ENCODE measurements at regions not wholly inside any gene's neighbourhood (a gene's known extent, or its start where the extent isn't known, plus 50 kb on each side); places are given as distances from the start of the nearest gene placed in this dataset.

- DNase-seq = no peak
These were observed 1258.0 kb downstream of the BRD1 start for GRCh38 chr22:48569476-48570233.

GRCh38 chr22:48568736-48569330 is 1258.8 kb downstream of the BRD1 start:
- no peak for DNase-seq

- DNase-seq = no peak
These were observed 1260.3 kb downstream of the BRD1 start for GRCh38 chr22:48567213-48567975.

GRCh38 chr22:48566741-48567140 is 1260.9 kb downstream of the BRD1 start:
- no peak for DNase-seq

GRCh38 chr22:48565901-48566501 is 1261.7 kb downstream of the BRD1 start:
- DNase-seq = no peak

GRCh38 chr22:48564995-48565394 is 1262.7 kb downstream of the BRD1 start:
- DNase-seq = no peak

GRCh38 chr22:48563966-48564330 is 1263.7 kb downstream of the BRD1 start:
- DNase-seq = no peak

GRCh38 chr22:48563118-48563965 is 1264.3 kb downstream of the BRD1 start:
- no peak for DNase-seq

GRCh38 chr22:48561676-48562075 is 1266.0 kb downstream of the BRD1 start:
- no peak for DNase-seq

GRCh38 chr22:48560836-48561235 is 1266.8 kb downstream of the BRD1 start:
- DNase-seq = no peak

- no peak for DNase-seq
These were observed 1267.3 kb downstream of the BRD1 start for GRCh38 chr22:48560389-48560751.

- no peak for DNase-seq
These were observed 1267.9 kb downstream of the BRD1 start for GRCh38 chr22:48559647-48560388.

GRCh38 chr22:48558606-48559402 is 1268.9 kb downstream of the BRD1 start:
- no peak for DNase-seq

- no peak for DNase-seq
These were observed 1269.7 kb downstream of the BRD1 start for GRCh38 chr22:48558016-48558415.

GRCh38 chr22:48557473-48557872 is 1270.2 kb downstream of the BRD1 start:
- no peak for DNase-seq

GRCh38 chr22:48556751-48557150 is 1270.9 kb downstream of the BRD1 start:
- no peak for DNase-seq

GRCh38 chr22:48556222-48556621 is 1271.5 kb downstream of the BRD1 start:
- DNase-seq = no peak

- DNase-seq = no peak
These were observed 1272.1 kb downstream of the BRD1 start for GRCh38 chr22:48555606-48556005.

- no peak for DNase-seq
These were observed 1272.6 kb downstream of the BRD1 start for GRCh38 chr22:48554893-48555572.

- no peak for DNase-seq
These were observed 1273.9 kb downstream of the BRD1 start for GRCh38 chr22:48553694-48554308.

Measured in activated effector memory CD4-positive, alpha-beta T cell treated with Interleukin-2 at 50 U/mL for 16 hours (primary cell).